ENCODE measurements at regions not wholly inside any gene's neighbourhood (a gene's known extent, or its start where the extent isn't known, plus 50 kb on each side); places are given as distances from the start of the nearest gene placed in this dataset.

DNA sequence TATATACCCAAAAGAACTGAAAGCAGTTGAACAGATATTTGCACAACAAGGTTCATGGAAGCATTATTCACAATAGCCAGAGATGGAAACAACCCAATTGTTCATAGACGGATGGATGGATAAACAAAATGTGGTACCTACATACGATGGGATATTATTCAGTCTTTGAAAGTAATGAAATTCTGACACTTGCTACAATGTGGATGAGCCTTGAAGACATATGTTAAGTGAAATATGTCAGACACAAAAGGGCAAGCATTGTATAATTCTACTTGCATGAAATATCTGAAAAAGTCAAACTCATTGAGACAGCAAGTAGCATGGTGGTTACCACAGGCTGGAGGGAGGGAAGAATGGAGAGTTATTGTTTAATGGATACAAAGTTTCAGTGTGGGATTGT, 696.1 kb downstream of the MATN1 start:
- TF ChIP-seq TAF1 (IDR thresholded peaks at IDR 0.05; ENCODE audit: borderline replicate concordance, low read depth, low read length) (no peak), YY1 (IDR thresholded peaks at IDR 0.05; ENCODE audit: low read depth, low read length) (no peak), MTA3 (IDR thresholded peaks at IDR 0.05; ENCODE audit: borderline replicate concordance, low read length) (no peak), EP300 (IDR thresholded peaks at IDR 0.05; ENCODE audit: borderline replicate concordance in 1 of 2, control insufficient read depth in 1 of 2, low read depth in 2 of 2, low read length in 2 of 2) (no peak), TCF3 (IDR thresholded peaks at IDR 0.05; ENCODE audit: borderline replicate concordance, insufficient read depth, low read depth, low read length) (no peak), EZH2 (IDR thresholded peaks at IDR 0.05; ENCODE audit: borderline replicate concordance, control insufficient read depth, low read depth, low read length) (no peak), CREB1 (IDR thresholded peaks at IDR 0.05; ENCODE audit: low read depth) (no peak), FOXM1 (IDR thresholded peaks at IDR 0.05; ENCODE audit: low read depth, low read length) (no peak)
- TF ChIP-seq, protein P1, sequence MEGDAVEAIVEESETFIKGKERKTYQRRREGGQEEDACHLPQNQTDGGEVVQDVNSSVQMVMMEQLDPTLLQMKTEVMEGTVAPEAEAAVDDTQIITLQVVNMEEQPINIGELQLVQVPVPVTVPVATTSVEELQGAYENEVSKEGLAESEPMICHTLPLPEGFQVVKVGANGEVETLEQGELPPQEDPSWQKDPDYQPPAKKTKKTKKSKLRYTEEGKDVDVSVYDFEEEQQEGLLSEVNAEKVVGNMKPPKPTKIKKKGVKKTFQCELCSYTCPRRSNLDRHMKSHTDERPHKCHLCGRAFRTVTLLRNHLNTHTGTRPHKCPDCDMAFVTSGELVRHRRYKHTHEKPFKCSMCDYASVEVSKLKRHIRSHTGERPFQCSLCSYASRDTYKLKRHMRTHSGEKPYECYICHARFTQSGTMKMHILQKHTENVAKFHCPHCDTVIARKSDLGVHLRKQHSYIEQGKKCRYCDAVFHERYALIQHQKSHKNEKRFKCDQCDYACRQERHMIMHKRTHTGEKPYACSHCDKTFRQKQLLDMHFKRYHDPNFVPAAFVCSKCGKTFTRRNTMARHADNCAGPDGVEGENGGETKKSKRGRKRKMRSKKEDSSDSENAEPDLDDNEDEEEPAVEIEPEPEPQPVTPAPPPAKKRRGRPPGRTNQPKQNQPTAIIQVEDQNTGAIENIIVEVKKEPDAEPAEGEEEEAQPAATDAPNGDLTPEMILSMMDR (IDR thresholded peaks at IDR 0.05 in 2 of 3, conservative IDR thresholded peaks at IDR 0.05 in 1 of 3; ENCODE audit: control insufficient read depth in 2 of 3, extremely low read depth in 1 of 3, insufficient read depth in 1 of 3, low read depth in 3 of 3, low read length in 3 of 3) = no peak
- TF ChIP-seq, protein P2, sequence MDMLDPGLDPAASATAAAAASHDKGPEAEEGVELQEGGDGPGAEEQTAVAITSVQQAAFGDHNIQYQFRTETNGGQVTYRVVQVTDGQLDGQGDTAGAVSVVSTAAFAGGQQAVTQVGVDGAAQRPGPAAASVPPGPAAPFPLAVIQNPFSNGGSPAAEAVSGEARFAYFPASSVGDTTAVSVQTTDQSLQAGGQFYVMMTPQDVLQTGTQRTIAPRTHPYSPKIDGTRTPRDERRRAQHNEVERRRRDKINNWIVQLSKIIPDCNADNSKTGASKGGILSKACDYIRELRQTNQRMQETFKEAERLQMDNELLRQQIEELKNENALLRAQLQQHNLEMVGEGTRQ (IDR thresholded peaks at IDR 0.05; ENCODE audit: borderline replicate concordance, low read depth, low read length) = no peak
- TF ChIP-seq, protein P3, sequence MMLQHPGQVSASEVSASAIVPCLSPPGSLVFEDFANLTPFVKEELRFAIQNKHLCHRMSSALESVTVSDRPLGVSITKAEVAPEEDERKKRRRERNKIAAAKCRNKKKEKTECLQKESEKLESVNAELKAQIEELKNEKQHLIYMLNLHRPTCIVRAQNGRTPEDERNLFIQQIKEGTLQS (IDR thresholded peaks at IDR 0.05; ENCODE audit: borderline replicate concordance, extremely low read depth, low read depth, low read length) = no peak
- TF ChIP-seq, protein P4, sequence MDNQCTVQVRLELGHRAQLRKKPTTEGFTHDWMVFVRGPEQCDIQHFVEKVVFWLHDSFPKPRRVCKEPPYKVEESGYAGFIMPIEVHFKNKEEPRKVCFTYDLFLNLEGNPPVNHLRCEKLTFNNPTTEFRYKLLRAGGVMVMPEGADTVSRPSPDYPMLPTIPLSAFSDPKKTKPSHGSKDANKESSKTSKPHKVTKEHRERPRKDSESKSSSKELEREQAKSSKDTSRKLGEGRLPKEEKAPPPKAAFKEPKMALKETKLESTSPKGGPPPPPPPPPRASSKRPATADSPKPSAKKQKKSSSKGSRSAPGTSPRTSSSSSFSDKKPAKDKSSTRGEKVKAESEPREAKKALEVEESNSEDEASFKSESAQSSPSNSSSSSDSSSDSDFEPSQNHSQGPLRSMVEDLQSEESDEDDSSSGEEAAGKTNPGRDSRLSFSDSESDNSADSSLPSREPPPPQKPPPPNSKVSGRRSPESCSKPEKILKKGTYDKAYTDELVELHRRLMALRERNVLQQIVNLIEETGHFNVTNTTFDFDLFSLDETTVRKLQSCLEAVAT (IDR thresholded peaks at IDR 0.05) = no peak
